ENCODE measurements at regions not wholly inside any gene's neighbourhood (a gene's known extent, or its start where the extent isn't known, plus 50 kb on each side); places are given as distances from the start of the nearest gene placed in this dataset.

- TF ChIP-seq CTCF (IDR thresholded peaks at IDR 0.05) (no peak), POLR2A (IDR thresholded peaks at IDR 0.05) (no peak), POLR2AphosphoS5 (IDR thresholded peaks at IDR 0.05) (no peak), EP300 (IDR thresholded peaks at IDR 0.05) (no peak)
Measured at GRCh38 chr9:99411068-99411467, 189.0 kb downstream of the SEC61B start.
